ENCODE measurements at regions not wholly inside any gene's neighbourhood (a gene's known extent, or its start where the extent isn't known, plus 50 kb on each side); places are given as distances from the start of the nearest gene placed in this dataset.

GRCh38 chr5:143715616-143716015 lies 96.3 kb upstream of the HMHB1 start:
- Histone ChIP-seq H3K36me3 (no peaks in the 10 kb centered on the region), H3K79me2 (ENCODE audit: low read depth) (no peaks in the 10 kb centered on the region), H3K9ac (no peak overlapping the region), H3F3A (ENCODE audit: low read depth) (no peaks in the 10 kb centered on the region), H3K4me3 (no peak overlapping the region), H3K27ac (no peak overlapping the region), H3K4me2 (no peak overlapping the region), H3K9me3 (ENCODE audit: low read depth) (no peaks in the 10 kb centered on the region), H4K20me1 (ENCODE audit: low read depth) (no peaks in the 10 kb centered on the region), H3K4me1 (no peaks in the 10 kb centered on the region), H2AFZ (replicated peaks) (no peak overlapping the region), H3K27me3 (no peaks in the 10 kb centered on the region)
- no peak overlapping the region for H3K27ac Mint-ChIP-seq
- no peaks in the 10 kb centered on the region for H3K9me3 Mint-ChIP-seq
- peaks cover 12% of the 10 kb centered on the region for H3K4me1 Mint-ChIP-seq
- TF ChIP-seq EZH2phosphoT487 (IDR thresholded peaks at IDR 0.05) (no peak), EZH2 (IDR thresholded peaks at IDR 0.05) (no peak)
- TF ChIP-seq, protein P1, sequence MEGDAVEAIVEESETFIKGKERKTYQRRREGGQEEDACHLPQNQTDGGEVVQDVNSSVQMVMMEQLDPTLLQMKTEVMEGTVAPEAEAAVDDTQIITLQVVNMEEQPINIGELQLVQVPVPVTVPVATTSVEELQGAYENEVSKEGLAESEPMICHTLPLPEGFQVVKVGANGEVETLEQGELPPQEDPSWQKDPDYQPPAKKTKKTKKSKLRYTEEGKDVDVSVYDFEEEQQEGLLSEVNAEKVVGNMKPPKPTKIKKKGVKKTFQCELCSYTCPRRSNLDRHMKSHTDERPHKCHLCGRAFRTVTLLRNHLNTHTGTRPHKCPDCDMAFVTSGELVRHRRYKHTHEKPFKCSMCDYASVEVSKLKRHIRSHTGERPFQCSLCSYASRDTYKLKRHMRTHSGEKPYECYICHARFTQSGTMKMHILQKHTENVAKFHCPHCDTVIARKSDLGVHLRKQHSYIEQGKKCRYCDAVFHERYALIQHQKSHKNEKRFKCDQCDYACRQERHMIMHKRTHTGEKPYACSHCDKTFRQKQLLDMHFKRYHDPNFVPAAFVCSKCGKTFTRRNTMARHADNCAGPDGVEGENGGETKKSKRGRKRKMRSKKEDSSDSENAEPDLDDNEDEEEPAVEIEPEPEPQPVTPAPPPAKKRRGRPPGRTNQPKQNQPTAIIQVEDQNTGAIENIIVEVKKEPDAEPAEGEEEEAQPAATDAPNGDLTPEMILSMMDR (IDR thresholded peaks at IDR 0.05): no peak
- H3K36me3 Mint-ChIP-seq: no peaks in the 10 kb centered on the region
- H3K27me3 Mint-ChIP-seq (ENCODE audit: insufficient read depth, low read depth): peaks cover 4% of the 10 kb centered on the region
- DNase-seq (ENCODE audit: low spot score): no peak
- H3K4me3 Mint-ChIP-seq: no peak overlapping the region

- H3K27ac Mint-ChIP-seq: no peak overlapping the region
- Histone ChIP-seq H3K9me3 (ENCODE audit: low read depth) (no peaks in the 10 kb centered on the region), H3K4me2 (no peak overlapping the region), H3F3A (ENCODE audit: low read depth) (no peaks in the 10 kb centered on the region), H4K20me1 (ENCODE audit: low read depth) (no peaks in the 10 kb centered on the region), H3K27ac (no peak overlapping the region), H3K4me3 (no peak overlapping the region), H3K27me3 (no peaks in the 10 kb centered on the region), H3K4me1 (no peaks in the 10 kb centered on the region), H2AFZ (replicated peaks) (no peak overlapping the region), H3K79me2 (ENCODE audit: low read depth) (no peaks in the 10 kb centered on the region), H3K9ac (no peak overlapping the region), H3K36me3 (no peaks in the 10 kb centered on the region)
- H3K9me3 Mint-ChIP-seq: no peaks in the 10 kb centered on the region
- no peak overlapping the region for H3K4me3 Mint-ChIP-seq
- no peaks in the 10 kb centered on the region for H3K36me3 Mint-ChIP-seq
- H3K27me3 Mint-ChIP-seq (ENCODE audit: insufficient read depth, low read depth): peaks cover 4% of the 10 kb centered on the region
- DNase-seq (ENCODE audit: low spot score): no peak
- peaks cover 12% of the 10 kb centered on the region for H3K4me1 Mint-ChIP-seq
- TF ChIP-seq, protein P1 (IDR thresholded peaks at IDR 0.05): no peak
- TF ChIP-seq EZH2 (IDR thresholded peaks at IDR 0.05): no peak
- no peak for TF ChIP-seq EZH2phosphoT487 (IDR thresholded peaks at IDR 0.05)
These were observed 97.3 kb upstream of the HMHB1 start for GRCh38 chr5:143714629-143715028.

- Histone ChIP-seq H3K4me3 (no peak overlapping the region), H3K9me3 (ENCODE audit: low read depth) (no peaks in the 10 kb centered on the region), H3K4me2 (no peak overlapping the region), H2AFZ (replicated peaks) (no peak overlapping the region), H3K27ac (no peak overlapping the region), H3K4me1 (no peaks in the 10 kb centered on the region), H4K20me1 (ENCODE audit: low read depth) (no peaks in the 10 kb centered on the region), H3K79me2 (ENCODE audit: low read depth) (no peaks in the 10 kb centered on the region), H3F3A (ENCODE audit: low read depth) (no peaks in the 10 kb centered on the region), H3K36me3 (no peaks in the 10 kb centered on the region), H3K27me3 (no peaks in the 10 kb centered on the region), H3K9ac (no peak overlapping the region)
- TF ChIP-seq EZH2phosphoT487 (IDR thresholded peaks at IDR 0.05): no peak
- no peak for TF ChIP-seq EZH2 (IDR thresholded peaks at IDR 0.05)
- TF ChIP-seq, protein P1 (IDR thresholded peaks at IDR 0.05): no peak
- DNase-seq (ENCODE audit: low spot score): no peak
- H3K4me1 Mint-ChIP-seq: peaks cover 12% of the 10 kb centered on the region
- H3K4me3 Mint-ChIP-seq: no peak overlapping the region
- H3K27ac Mint-ChIP-seq: no peak overlapping the region
- no peaks in the 10 kb centered on the region for H3K9me3 Mint-ChIP-seq
- H3K27me3 Mint-ChIP-seq (ENCODE audit: insufficient read depth, low read depth): peaks cover 4% of the 10 kb centered on the region
- H3K36me3 Mint-ChIP-seq: no peaks in the 10 kb centered on the region
These were observed 98.6 kb upstream of the HMHB1 start for GRCh38 chr5:143713047-143714003.
